OCI-LY7 (cell line): ENCODE measurements at regions not wholly inside any gene's neighbourhood (a gene's known extent, or its start where the extent isn't known, plus 50 kb on each side); places are given as distances from the start of the nearest gene placed in this dataset.

Experiments
- BruUV-seq: library from RNA; stranded (reverse); fragments of 400-500 nt; replicated peaks from 2 replicates; lab custom pipeline; 2021; lab: Mats Ljungman, UMichigan
- CTCF ChIA-PET: fragments of 300-600 bp; sonication (Branson Sonifier 250); formaldehyde crosslinking; loops from one replicate; lab custom pipeline; 2022; ENCODE audit warnings: antibody characterized with exemption; ENCODE audit not compliant: unreplicated experiment; lab: Charles Lee
- POLR2A ChIA-PET: fragments of 300-600 bp; sonication (Branson Sonifier 250); formaldehyde crosslinking; loops from one replicate; lab custom pipeline; 2022; ENCODE audit warnings: antibody characterized with exemption; lab: Charles Lee
- DNase-seq: peaks from one replicate; pipeline ENCODE4 v3.0.0-alpha.2; 2015; ENCODE audit warnings: low spot score
- H2AFZ ChIP-seq: fragments of 200-600 bp; sonication (generic), shearing (Covaris generic); 2 replicates; pipeline ENCODE4 v1.6.1; 2014; ENCODE audit warnings: mild to moderate bottlenecking, antibody characterized with exemption, low read length, moderate library complexity
- H3K27ac ChIP-seq: fragments of 200-600 bp; sonication (generic); 2 replicates; pipeline ENCODE4 v1.5.1; 2014; ENCODE audit warnings: mixed run types, low read depth, mild to moderate bottlenecking, moderate library complexity, low read length, inconsistent platforms; ENCODE audit not compliant: poor library complexity, severe bottlenecking
- H3K36me3 ChIP-seq: fragments of 200-600 bp; sonication (generic); 2 replicates; pipeline ENCODE4 v1.6.1; 2014; ENCODE audit warnings: mild to moderate bottlenecking, antibody characterized with exemption, low read length, moderate library complexity, mixed read lengths; ENCODE audit not compliant: insufficient read depth
- H3K4me1 ChIP-seq: fragments of 200-600 bp; sonication (generic); 2 replicates; pipeline ENCODE4 v1.5.1; 2014; ENCODE audit warnings: mild to moderate bottlenecking, low read length; ENCODE audit not compliant: insufficient read depth, poor library complexity, severe bottlenecking
- H3K4me2 ChIP-seq: fragments of 200-600 bp; sonication (generic); 2 replicates; pipeline ENCODE4 v1.6.1; 2014; ENCODE audit warnings: mild to moderate bottlenecking, low read length
- H3K4me3 ChIP-seq: fragments of 200-600 bp; sonication (generic); 2 replicates; pipeline ENCODE4 v1.5.1; 2014; ENCODE audit warnings: mild to moderate bottlenecking, low read depth, low read length; ENCODE audit not compliant: poor library complexity, severe bottlenecking
- H3K79me2 ChIP-seq: fragments of 200-600 bp; sonication (generic); 2 replicates; pipeline ENCODE4 v1.6.1; 2016; ENCODE audit warnings: low read depth, mild to moderate bottlenecking, low read length, moderate library complexity, mixed read lengths; ENCODE audit not compliant: insufficient read depth
- H3K9me2 ChIP-seq: fragments of 200-600 bp; sonication (generic); 2 replicates; pipeline ENCODE4 v1.6.1; 2016; ENCODE audit warnings: mild to moderate bottlenecking, low read length, mixed read lengths; ENCODE audit not compliant: insufficient read depth
- H3K9me3 ChIP-seq: fragments of 200-600 bp; sonication (generic); 2 replicates; pipeline ENCODE4 v1.6.1; 2014; ENCODE audit warnings: mild to moderate bottlenecking, mixed run types, low read length, mixed read lengths
- H4K20me1 ChIP-seq: fragments of 200-600 bp; sonication (generic); 2 replicates; pipeline ENCODE4 v1.6.1; 2014; ENCODE audit warnings: mild to moderate bottlenecking, antibody characterized with exemption, low read length, moderate library complexity, mixed read lengths; ENCODE audit not compliant: insufficient read depth
- EZH2phosphoT487 ChIP-seq: fragments of 200-600 bp; sonication (generic); IDR thresholded peaks from 2 replicates; pipeline ENCODE4 v1.6.1; 2018; ENCODE audit warnings: low read depth, borderline replicate concordance, mild to moderate bottlenecking, mixed run types, antibody characterized with exemption, low read length, moderate library complexity, mixed read lengths
- intact Hi-C: fragments of 100-400 bp; cut with micrococcal nuclease; formaldehyde crosslinking; loops from one replicate; pipeline ENCODE4 v1.10.0; 2022; ENCODE audit not compliant: unreplicated experiment
- TF ChIP-seq, protein P1 (sequence below): fragments of 200-600 bp; sonication (generic); conservative IDR thresholded peaks from 2 replicates; pipeline ENCODE4 v1.5.1; 2014; ENCODE audit warnings: mild to moderate bottlenecking, antibody characterized with exemption, low read length, moderate library complexity, mixed read lengths

DNA sequence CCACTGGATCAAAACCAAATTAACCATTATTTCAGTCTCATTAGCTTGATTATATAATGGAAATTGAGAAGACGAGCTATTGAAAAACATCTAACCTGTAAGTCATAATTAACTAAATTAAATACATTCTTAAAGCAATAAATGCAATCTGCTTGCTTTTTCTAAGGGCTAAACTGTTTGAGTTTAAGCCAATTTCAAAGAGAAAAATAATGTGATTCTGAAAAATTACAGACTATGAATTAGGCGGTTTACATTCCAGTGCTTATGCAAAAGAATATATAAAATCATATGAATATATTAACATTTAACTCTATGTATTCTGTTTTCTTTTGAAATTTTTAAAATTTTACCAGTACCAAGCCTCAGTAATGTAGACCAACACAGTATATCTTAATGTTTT is 1349.4 kb downstream of the FSCB start:
- H3K36me3 ChIP-seq = no peaks in the 10 kb centered on the region
- CTCF ChIA-PET = no interaction called here
- intact Hi-C loops = no loop called here
- no TSS peak for BruUV-seq
- H4K20me1 ChIP-seq = no peaks in the 10 kb centered on the region
- TF ChIP-seq, protein P1, sequence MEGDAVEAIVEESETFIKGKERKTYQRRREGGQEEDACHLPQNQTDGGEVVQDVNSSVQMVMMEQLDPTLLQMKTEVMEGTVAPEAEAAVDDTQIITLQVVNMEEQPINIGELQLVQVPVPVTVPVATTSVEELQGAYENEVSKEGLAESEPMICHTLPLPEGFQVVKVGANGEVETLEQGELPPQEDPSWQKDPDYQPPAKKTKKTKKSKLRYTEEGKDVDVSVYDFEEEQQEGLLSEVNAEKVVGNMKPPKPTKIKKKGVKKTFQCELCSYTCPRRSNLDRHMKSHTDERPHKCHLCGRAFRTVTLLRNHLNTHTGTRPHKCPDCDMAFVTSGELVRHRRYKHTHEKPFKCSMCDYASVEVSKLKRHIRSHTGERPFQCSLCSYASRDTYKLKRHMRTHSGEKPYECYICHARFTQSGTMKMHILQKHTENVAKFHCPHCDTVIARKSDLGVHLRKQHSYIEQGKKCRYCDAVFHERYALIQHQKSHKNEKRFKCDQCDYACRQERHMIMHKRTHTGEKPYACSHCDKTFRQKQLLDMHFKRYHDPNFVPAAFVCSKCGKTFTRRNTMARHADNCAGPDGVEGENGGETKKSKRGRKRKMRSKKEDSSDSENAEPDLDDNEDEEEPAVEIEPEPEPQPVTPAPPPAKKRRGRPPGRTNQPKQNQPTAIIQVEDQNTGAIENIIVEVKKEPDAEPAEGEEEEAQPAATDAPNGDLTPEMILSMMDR = no peak
- TF ChIP-seq EZH2phosphoT487 = no peak
- H3K4me2 ChIP-seq = no peak overlapping the region
- H3K9me2 ChIP-seq = no peaks in the 10 kb centered on the region
- H3K4me1 ChIP-seq = no peaks in the 10 kb centered on the region
- H3K9me3 ChIP-seq = no peaks in the 10 kb centered on the region
- POLR2A ChIA-PET = no interaction called here
- H3K4me3 ChIP-seq = no peak overlapping the region
- no peaks in the 10 kb centered on the region for H3K79me2 ChIP-seq
- no peak overlapping the region for H2AFZ ChIP-seq
- no peak overlapping the region for H3K27ac ChIP-seq
- no peak for DNase-seq

DNA sequence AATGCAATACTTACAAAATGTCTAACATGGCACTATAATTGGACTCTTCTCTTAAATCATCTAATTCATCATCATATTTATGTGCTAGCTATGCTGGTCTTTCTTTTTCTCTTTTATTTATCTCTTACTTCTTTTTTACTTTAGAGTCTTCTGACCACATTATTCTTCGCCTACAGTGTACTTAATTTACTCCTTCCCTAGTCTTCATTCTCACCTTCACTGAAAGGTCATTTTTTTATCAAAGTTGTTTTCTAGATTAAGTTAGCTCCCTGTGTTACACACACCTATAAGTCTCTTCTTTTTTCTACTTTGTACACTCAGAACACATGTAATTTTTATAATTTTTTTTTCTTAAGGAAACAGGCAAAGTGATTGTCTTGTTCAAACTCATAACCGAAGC is 1351.2 kb downstream of the FSCB start:
- Histone ChIP-seq H3K27ac (no peak overlapping the region), H2AFZ (no peak overlapping the region), H3K79me2 (no peaks in the 10 kb centered on the region), H3K4me1 (no peaks in the 10 kb centered on the region), H3K9me2 (no peaks in the 10 kb centered on the region), H4K20me1 (no peaks in the 10 kb centered on the region), H3K4me2 (no peak overlapping the region), H3K9me3 (no peaks in the 10 kb centered on the region), H3K4me3 (no peak overlapping the region), H3K36me3 (no peaks in the 10 kb centered on the region)
- intact Hi-C loops = no loop called here
- ChIA-PET CTCF (no interaction called here), POLR2A (no interaction called here)
- BruUV-seq = no TSS peak
- TF ChIP-seq EZH2phosphoT487 = no peak
- TF ChIP-seq, protein P1 = no peak
- DNase-seq = no peak

- Histone ChIP-seq H3K4me2 (no peak overlapping the region), H2AFZ (no peak overlapping the region), H3K4me3 (no peak overlapping the region), H3K79me2 (no peaks in the 10 kb centered on the region), H3K36me3 (no peaks in the 10 kb centered on the region), H3K4me1 (no peaks in the 10 kb centered on the region), H3K9me3 (no peaks in the 10 kb centered on the region), H3K27ac (no peak overlapping the region), H3K9me2 (no peaks in the 10 kb centered on the region), H4K20me1 (no peaks in the 10 kb centered on the region)
- POLR2A ChIA-PET = no interaction called here
- no peak for DNase-seq
- BruUV-seq = no TSS peak
- CTCF ChIA-PET = no interaction called here
- TF ChIP-seq, protein P1 = no peak
- TF ChIP-seq EZH2phosphoT487 = no peak
- intact Hi-C loops = no loop called here
Observed at GRCh38 chr14:43155258-43155657, 1351.8 kb downstream of the FSCB start.
